MCF 10A (cell line): ENCODE measurements at regions not wholly inside any gene's neighbourhood (a gene's known extent, or its start where the extent isn't known, plus 50 kb on each side); places are given as distances from the start of the nearest gene placed in this dataset.
"Not testable (repeated sequence)": the region's sequence is repeated elsewhere in the genome, so short reads cannot be mapped to it uniquely, and the experiment has no call there.

Experiments used
- BruUV-seq: library from RNA; stranded (reverse); fragments of 400-500 nt; replicated peaks from 2 replicates; lab custom pipeline; 2021; lab: Mats Ljungman, UMichigan
- CTCF ChIA-PET: fragments of 300-600 bp; sonication (Branson Sonifier 250); formaldehyde crosslinking; extraction: SDS; loops from one replicate; lab custom pipeline; 2021; ENCODE audit warnings: antibody characterized with exemption, inconsistent platforms; lab: Yijun Ruan, JAX
- POLR2A ChIA-PET: fragments of 300-600, 350-650 bp; sonication (Branson Sonifier 250); formaldehyde crosslinking; extraction: SDS; loops from one replicate; lab custom pipeline; 2020; ENCODE audit warnings: antibody characterized with exemption, inconsistent platforms; lab: Yijun Ruan, JAX
- DNase-seq: peaks from one replicate; pipeline ENCODE4 v3.0.0-alpha.2; 2018; ENCODE audit not compliant: unreplicated experiment
- H3K27ac Mint-ChIP-seq: one replicate; pipeline ENCODE4 v1.8.0; 2022; ENCODE audit warnings: mild to moderate bottlenecking, low read depth, mixed read lengths; ENCODE audit not compliant: unreplicated experiment
- H3K27me3 Mint-ChIP-seq: one replicate; pipeline ENCODE4 v1.8.0; 2022; ENCODE audit warnings: mixed read lengths; ENCODE audit not compliant: insufficient read depth, unreplicated experiment
- H3K36me3 Mint-ChIP-seq: one replicate; pipeline ENCODE4 v1.8.0; 2022; ENCODE audit warnings: mild to moderate bottlenecking, moderate library complexity, mixed read lengths; ENCODE audit not compliant: insufficient read depth, unreplicated experiment
- H3K4me1 Mint-ChIP-seq: one replicate; pipeline ENCODE4 v1.8.0; 2022; ENCODE audit warnings: mixed read lengths; ENCODE audit not compliant: insufficient read depth, unreplicated experiment
- H3K4me3 Mint-ChIP-seq: one replicate; pipeline ENCODE4 v1.8.0; 2022; ENCODE audit warnings: mild to moderate bottlenecking, moderate library complexity, mixed read lengths; ENCODE audit not compliant: unreplicated experiment
- H3K9me3 Mint-ChIP-seq: one replicate; pipeline ENCODE4 v1.8.0; 2022; ENCODE audit warnings: mixed read lengths; ENCODE audit not compliant: unreplicated experiment
- CTCF ChIP-seq: fragments of 200-600 bp; IDR thresholded peaks from one replicate; pipeline ENCODE4 v1.8.0; 2022; ENCODE audit warnings: antibody characterized with exemption, mild to moderate bottlenecking; ENCODE audit not compliant: unreplicated experiment
- intact Hi-C: fragments of 100-400 bp; cut with micrococcal nuclease; formaldehyde crosslinking; loops from 2 replicates; pipeline ENCODE4 v1.14.1; 2022

GRCh38 chr14:43285575-43285974 is 1221.5 kb downstream of the FSCB start:
- H3K27ac Mint-ChIP-seq, result no peak overlapping the region
- intact Hi-C loops, result no loop called here
- peaks cover 4% of the 10 kb centered on the region for H3K4me1 Mint-ChIP-seq
- H3K9me3 Mint-ChIP-seq, result no peaks in the 10 kb centered on the region
- TF ChIP-seq CTCF, result no peak
- DNase-seq, result no peak
- BruUV-seq, result no TSS peak
- POLR2A ChIA-PET, result no interaction called here
- H3K36me3 Mint-ChIP-seq, result no peaks in the 10 kb centered on the region
- no peak overlapping the region for H3K4me3 Mint-ChIP-seq
- CTCF ChIA-PET, result no interaction called here
- H3K27me3 Mint-ChIP-seq, result no peaks in the 10 kb centered on the region

- Mint-ChIP-seq H3K9me3 (peaks cover 30% of the 10 kb centered on the region), H3K36me3 (no peaks in the 10 kb centered on the region), H3K4me3 (no peak overlapping the region), H3K27ac (no peak overlapping the region), H3K4me1 (no peaks in the 10 kb centered on the region), H3K27me3 (no peaks in the 10 kb centered on the region)
- ChIA-PET CTCF (no interaction called here), POLR2A (no interaction called here)
- no peak for TF ChIP-seq CTCF
- intact Hi-C loops, result no loop called here
- no TSS peak for BruUV-seq
- no peak for DNase-seq
Observed at GRCh38 chr14:43260056-43260455, 1247.0 kb downstream of the FSCB start.

- TF ChIP-seq CTCF, result no peak
- BruUV-seq, result no TSS peak
- Mint-ChIP-seq H3K27me3 (no peaks in the 10 kb centered on the region), H3K27ac (no peak overlapping the region), H3K4me3 (no peak overlapping the region), H3K36me3 (no peaks in the 10 kb centered on the region), H3K9me3 (peaks cover 16% of the 10 kb centered on the region), H3K4me1 (peaks cover 7% of the 10 kb centered on the region)
- CTCF ChIA-PET, result no interaction called here
- intact Hi-C loops, result no loop called here
- POLR2A ChIA-PET, result interaction anchor here (0.6 kb wide), 1 partner anchor 49 kb away, joined by 3 read pairs; no protein-coding TSS in a partner anchor
- DNase-seq, result no peak
Observed at GRCh38 chr14:43258396-43258795, 1248.7 kb downstream of the FSCB start.

GRCh38 chr14:43256996-43257395 is 1250.1 kb downstream of the FSCB start:
- H3K27me3 Mint-ChIP-seq, H3K27ac Mint-ChIP-seq, H3K4me1 Mint-ChIP-seq, BruUV-seq, H3K9me3 Mint-ChIP-seq, H3K36me3 Mint-ChIP-seq, DNase-seq, CTCF ChIA-PET, H3K4me3 Mint-ChIP-seq, intact Hi-C loops, POLR2A ChIA-PET: not testable (repeated sequence)

- BruUV-seq, result no TSS peak
- intact Hi-C loops, result no loop called here
- Mint-ChIP-seq H3K36me3 (no peaks in the 10 kb centered on the region), H3K27ac (no peak overlapping the region), H3K9me3 (no peaks in the 10 kb centered on the region), H3K4me1 (peaks cover 7% of the 10 kb centered on the region), H3K4me3 (no peak overlapping the region), H3K27me3 (no peaks in the 10 kb centered on the region)
- TF ChIP-seq CTCF, result no peak
- ChIA-PET POLR2A (no interaction called here), CTCF (no interaction called here)
- DNase-seq, result no peak
Observed at GRCh38 chr14:43252866-43253265, 1254.2 kb downstream of the FSCB start.
